Panc1 (cell line): ENCODE measurements at regions not wholly inside any gene's neighbourhood (a gene's known extent, or its start where the extent isn't known, plus 50 kb on each side); places are given as distances from the start of the nearest gene placed in this dataset.

Source experiments
- ATAC-seq: fragments of 200-7000 bp; cut with Tn5 transposase; 2 replicates; pipeline ENCODE4 v1.9.1; 2020; ENCODE audit warnings: mild to moderate bottlenecking, moderate library complexity
- BruUV-seq: library from RNA; stranded (reverse); fragments of 400-500 nt; replicated peaks from 2 replicates; lab custom pipeline; 2021; lab: Mats Ljungman, UMichigan
- CTCF ChIA-PET: fragments of 300-600 bp; sonication (Branson Sonifier 250); formaldehyde crosslinking; loops from one replicate; lab custom pipeline; 2022; ENCODE audit warnings: antibody characterized with exemption; lab: Charles Lee
- POLR2A ChIA-PET: fragments of 300-600 bp; sonication (Branson Sonifier 250); formaldehyde crosslinking; loops from one replicate; lab custom pipeline; 2022; ENCODE audit warnings: antibody characterized with exemption; lab: Charles Lee
- DNase-seq: peaks from one replicate; pipeline ENCODE4 v3.0.0-alpha.2; 2010; ENCODE audit warnings: low read depth, low spot score
- H3K27ac ChIP-seq: 2 replicates; pipeline ENCODE4 v1.5.1; 2011; ENCODE audit warnings: mild to moderate bottlenecking, low read length, inconsistent platforms
- H3K27me3 ChIP-seq: fragments of 200-500 bp; sonication (Bioruptor generic); 2 replicates; pipeline ENCODE4 v1.6.0; 2014; ENCODE audit warnings: low read length, inconsistent platforms; ENCODE audit not compliant: control insufficient read depth, insufficient read depth
- H3K36me3 ChIP-seq: fragments of 200-500 bp; sonication (Bioruptor generic); 2 replicates; pipeline ENCODE4 v1.5.1; 2014; ENCODE audit warnings: inconsistent platforms, mild to moderate bottlenecking, low read length, moderate library complexity; ENCODE audit not compliant: control insufficient read depth, insufficient read depth
- H3K4me1 ChIP-seq: 2 replicates; pipeline ENCODE4 v1.5.1; 2011; ENCODE audit warnings: inconsistent platforms, mild to moderate bottlenecking, low read length, moderate library complexity; ENCODE audit not compliant: control insufficient read depth, insufficient read depth
- H3K4me3 ChIP-seq, 2 experiments: 2 replicates each; pipeline ENCODE4 v1.5.1; 2011 to 2012; ENCODE audit warnings: low read depth in 2 of 2, low read length in 2 of 2, mild to moderate bottlenecking in 2 of 2, inconsistent platforms in 1 of 2, moderate library complexity in 1 of 2
- H3K9me3 ChIP-seq: fragments of 200-500 bp; sonication (Bioruptor generic); 2 replicates; pipeline ENCODE4 v1.5.1; 2014; ENCODE audit warnings: low read depth, mild to moderate bottlenecking, inconsistent platforms, low read length, moderate library complexity; ENCODE audit not compliant: control insufficient read depth, insufficient read depth
- CTCF ChIP-seq: fragments of 450-650 bp; IDR thresholded peaks from 2 replicates; pipeline ENCODE4 v1.5.1; 2017; ENCODE audit warnings: mild to moderate bottlenecking
- POLR2AphosphoS5 ChIP-seq: IDR thresholded peaks from 2 replicates; pipeline ENCODE4 v1.6.1; 2012; ENCODE audit warnings: mild to moderate bottlenecking, low read depth, low read length, moderate library complexity
- REST ChIP-seq, 2 experiments: IDR thresholded peaks; 2 replicates each; pipeline ENCODE4 v1.6.1; 2011 to 2012; ENCODE audit warnings: low read depth in 2 of 2, control low read depth in 1 of 2, low read length in 1 of 2, mild to moderate bottlenecking in 1 of 2, moderate library complexity in 1 of 2; ENCODE audit not compliant: insufficient read depth in 1 of 2
- SIN3A ChIP-seq: IDR thresholded peaks from 2 replicates; pipeline ENCODE4 v1.6.1; 2012; ENCODE audit warnings: low read depth, mild to moderate bottlenecking, low read length, moderate library complexity, borderline replicate concordance; ENCODE audit not compliant: insufficient read depth
- TCF7L2 ChIP-seq: IDR thresholded peaks from 2 replicates; pipeline ENCODE4 v1.6.1; 2011; ENCODE audit warnings: mild to moderate bottlenecking, low read depth, low read length, inconsistent platforms
- in situ Hi-C: cut with HindIII; loops from 2 replicates; pipeline ENCODE4 v1.10.0; 2016; ENCODE audit warnings: low sequenced_read_pairs, low pct_unique_long_range_greater_than_20kb
- intact Hi-C: fragments of 100-400 bp; cut with micrococcal nuclease; formaldehyde crosslinking; loops from one replicate; pipeline ENCODE4 v1.10.0; 2022; ENCODE audit not compliant: unreplicated experiment

GRCh38 chr4:170773709-170774273 is 684.0 kb upstream of the AADAT start:
- POLR2A ChIA-PET: no interaction called here
- Histone ChIP-seq H3K27me3 (no peaks in the 10 kb centered on the region), H3K4me1 (no peaks in the 10 kb centered on the region), H3K9me3 (no peaks in the 10 kb centered on the region), H3K27ac (no peak overlapping the region), H3K4me3 (no peak overlapping the region), H3K36me3 (no peaks in the 10 kb centered on the region)
- no peak for DNase-seq
- no peak for ATAC-seq
- CTCF ChIA-PET: no interaction called here
- TF ChIP-seq POLR2AphosphoS5 (no peak), SIN3A (no peak), CTCF (no peak), TCF7L2 (no peak), REST (IDR thresholded peaks at IDR 0.05; ENCODE audit: insufficient read depth in 1 of 2, low read depth in 2 of 2, low read length in 1 of 2) (no peak)
- no TSS peak for BruUV-seq
- in situ Hi-C loops: no loop called here
- intact Hi-C loops: no loop called here

- TF ChIP-seq CTCF (no peak), TCF7L2 (no peak), POLR2AphosphoS5 (no peak), REST (IDR thresholded peaks at IDR 0.05; ENCODE audit: insufficient read depth in 1 of 2, low read depth in 2 of 2, low read length in 1 of 2) (no peak), SIN3A (no peak)
- CTCF ChIA-PET: no interaction called here
- no peaks in the 10 kb centered on the region for H3K4me1 ChIP-seq
- H3K36me3 ChIP-seq: no peaks in the 10 kb centered on the region
- H3K27ac ChIP-seq: no peak overlapping the region
- no peak overlapping the region for H3K4me3 ChIP-seq
- no peaks in the 10 kb centered on the region for H3K9me3 ChIP-seq
- POLR2A ChIA-PET: no interaction called here
- no peaks in the 10 kb centered on the region for H3K27me3 ChIP-seq
- in situ Hi-C loops (no loop called here), intact Hi-C loops (no loop called here)
- DNase-seq: no peak
- no peak for ATAC-seq
- no TSS peak for BruUV-seq
Observed at GRCh38 chr4:170772429-170772828, 682.7 kb upstream of the AADAT start.
